Upper lobe of left lung (tissue), 6 donors: ENCODE measurements at regions not wholly inside any gene's neighbourhood (a gene's known extent, or its start where the extent isn't known, plus 50 kb on each side); places are given as distances from the start of the nearest gene placed in this dataset.

Experiments
- ATAC-seq, 2 donors: fragments of 200-7000 bp; cut with Tn5 transposase; one replicate each; pipeline ENCODE4 v1.9.1; 2022; ENCODE audit warnings: mild to moderate bottlenecking in 2 of 2, moderate library complexity in 2 of 2; ENCODE audit not compliant: low FRiP score in 2 of 2
- DNase-seq, 2 donors: peaks; one replicate each; pipeline ENCODE4 v3.0.0-alpha.2; 2019 to 2020
- H3K27ac ChIP-seq, 4 donors: fragments of 200-600 bp; sonication (generic); one replicate each; pipeline ENCODE4 v1.5.1; 2016 to 2019
- H3K27me3 ChIP-seq, 4 donors: fragments of 200-600 bp; sonication (generic); one replicate each; pipeline ENCODE4 v1.5.1; 2017 to 2019
- H3K36me3 ChIP-seq, 4 donors: fragments of 200-600 bp; sonication (generic); one replicate each; pipeline ENCODE4 v1.5.1; 2016 to 2019
- H3K4me1 ChIP-seq, 4 donors: fragments of 200-600 bp; sonication (generic); one replicate each; pipeline ENCODE4 v1.5.1; 2018 to 2019
- H3K4me3 ChIP-seq, 4 donors: fragments of 200-600 bp; sonication (generic); one replicate each; pipeline ENCODE4 v1.5.1; 2017 to 2019; ENCODE audit warnings: mild to moderate bottlenecking in 2 of 4, moderate library complexity in 1 of 4
- H3K9me3 ChIP-seq, 4 donors: fragments of 200-600 bp; sonication (generic); one replicate each; pipeline ENCODE4 v1.5.1; 2018 to 2019
- EP300 ChIP-seq, 4 donors: sonication (generic); formaldehyde crosslinking; IDR thresholded peaks; one replicate each; pipeline ENCODE4 v1.5.1; 2017; ENCODE audit warnings: antibody characterized with exemption in 4 of 4, control low read depth in 2 of 4
- POLR2A ChIP-seq, 4 donors: fragments of 450-650 bp; IDR thresholded peaks; one replicate each; pipeline ENCODE4 v1.5.1; 2016 to 2017; ENCODE audit warnings: antibody characterized with exemption in 4 of 4, mild to moderate bottlenecking in 2 of 4
- POLR2AphosphoS5 ChIP-seq, 2 donors: sonication (generic); formaldehyde crosslinking; IDR thresholded peaks; one replicate each; pipeline ENCODE4 v1.5.1; 2017; ENCODE audit warnings: antibody characterized with exemption in 2 of 2
- WGBS, 2 donors: methylation state at CpG; one replicate each; pipeline ENCODE4 v1.1.5; 2017 to 2018; 5-methylcytosine and 5-hydroxymethylcytosine counted together
- TF ChIP-seq, protein P1 (sequence below), 6 experiments: fragments of 450-650 bp in 4 of 6; fragments of 200-600 bp in 2 of 6; sonication (generic) in 2 of 6; IDR thresholded peaks; one replicate each; pipeline ENCODE4 v1.5.1; 2016 to 2019; ENCODE audit warnings: antibody characterized with exemption in 6 of 6
- donor health status: DM: no; HTN: no; CAD: no; lungs with moderate emphysema.
- donor health status: DM: no; HTN: yes; CAD: no; lungs with severe emphysema.

- Histone ChIP-seq H3K9me3 (no peaks in the 10 kb centered on the region), H3K27ac (no peak overlapping the region), H3K4me3 (no peak overlapping the region), H3K27me3 (no peaks in the 10 kb centered on the region), H3K36me3 (peaks cover 4 to 82% (median 43%) of the 10 kb centered on the region in 4 donors), H3K4me1 (no peaks in the 10 kb centered on the region)
- DNase-seq (peak; percentile 6 to 54), ATAC-seq (no peak)
- TF ChIP-seq EP300 (IDR thresholded peaks at IDR 0.05): no peak
- TF ChIP-seq, protein P1, sequence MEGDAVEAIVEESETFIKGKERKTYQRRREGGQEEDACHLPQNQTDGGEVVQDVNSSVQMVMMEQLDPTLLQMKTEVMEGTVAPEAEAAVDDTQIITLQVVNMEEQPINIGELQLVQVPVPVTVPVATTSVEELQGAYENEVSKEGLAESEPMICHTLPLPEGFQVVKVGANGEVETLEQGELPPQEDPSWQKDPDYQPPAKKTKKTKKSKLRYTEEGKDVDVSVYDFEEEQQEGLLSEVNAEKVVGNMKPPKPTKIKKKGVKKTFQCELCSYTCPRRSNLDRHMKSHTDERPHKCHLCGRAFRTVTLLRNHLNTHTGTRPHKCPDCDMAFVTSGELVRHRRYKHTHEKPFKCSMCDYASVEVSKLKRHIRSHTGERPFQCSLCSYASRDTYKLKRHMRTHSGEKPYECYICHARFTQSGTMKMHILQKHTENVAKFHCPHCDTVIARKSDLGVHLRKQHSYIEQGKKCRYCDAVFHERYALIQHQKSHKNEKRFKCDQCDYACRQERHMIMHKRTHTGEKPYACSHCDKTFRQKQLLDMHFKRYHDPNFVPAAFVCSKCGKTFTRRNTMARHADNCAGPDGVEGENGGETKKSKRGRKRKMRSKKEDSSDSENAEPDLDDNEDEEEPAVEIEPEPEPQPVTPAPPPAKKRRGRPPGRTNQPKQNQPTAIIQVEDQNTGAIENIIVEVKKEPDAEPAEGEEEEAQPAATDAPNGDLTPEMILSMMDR (IDR thresholded peaks at IDR 0.05): no peak
- TF ChIP-seq POLR2A (IDR thresholded peaks at IDR 0.05): no peak
- TF ChIP-seq POLR2AphosphoS5 (IDR thresholded peaks at IDR 0.05): no peak
- 95 to 96% methylated on average over 22 of the region's 22 CpGs for WGBS, 2 donors
Measured at GRCh38 chr22:25353516-25354445, 134.3 kb downstream of the CRYBB2 start.

DNA sequence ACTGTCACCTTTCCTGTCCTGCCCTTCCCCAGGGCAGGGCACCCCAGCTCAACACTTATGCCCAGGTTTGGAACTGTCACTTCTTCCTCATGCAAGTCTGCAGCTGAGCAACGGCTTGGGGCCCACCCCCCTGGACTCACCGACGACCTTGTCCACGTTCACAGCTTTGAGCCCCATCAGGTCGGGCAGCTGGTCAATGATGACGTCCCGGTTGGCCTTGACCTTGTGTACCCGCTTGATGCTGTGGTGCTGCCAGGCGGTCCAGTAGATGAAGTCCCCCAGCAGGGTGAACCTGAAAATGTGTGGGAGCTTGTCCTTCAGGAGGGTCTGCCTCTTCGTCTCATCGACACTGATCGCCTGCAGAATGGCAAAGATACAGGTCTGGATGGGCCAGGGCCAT is 135.0 kb downstream of the CRYBB2 start:
- H3K4me3 ChIP-seq: no peak overlapping the region
- WGBS, 2 donors: 86 to 88% methylated on average over 12 of the region's 12 CpGs
- ATAC-seq: no peak
- no peaks in the 10 kb centered on the region for H3K9me3 ChIP-seq
- H3K27me3 ChIP-seq: no peaks in the 10 kb centered on the region
- no peak for TF ChIP-seq POLR2A (IDR thresholded peaks at IDR 0.05)
- no peak for TF ChIP-seq EP300 (IDR thresholded peaks at IDR 0.05)
- TF ChIP-seq, protein P1 (IDR thresholded peaks at IDR 0.05): no peak
- no peak for TF ChIP-seq POLR2AphosphoS5 (IDR thresholded peaks at IDR 0.05)
- H3K4me1 ChIP-seq: no peaks in the 10 kb centered on the region
- DNase-seq: peak; percentile 13 to 28
- H3K36me3 ChIP-seq: peaks cover 4 to 85% (median 45%) of the 10 kb centered on the region in 4 donors
- no peak overlapping the region for H3K27ac ChIP-seq

GRCh38 chr22:25357132-25357455 is 137.7 kb downstream of the CRYBB2 start:
- DNase-seq: peak in 1 of 2 donors; percentile 46

DNA sequence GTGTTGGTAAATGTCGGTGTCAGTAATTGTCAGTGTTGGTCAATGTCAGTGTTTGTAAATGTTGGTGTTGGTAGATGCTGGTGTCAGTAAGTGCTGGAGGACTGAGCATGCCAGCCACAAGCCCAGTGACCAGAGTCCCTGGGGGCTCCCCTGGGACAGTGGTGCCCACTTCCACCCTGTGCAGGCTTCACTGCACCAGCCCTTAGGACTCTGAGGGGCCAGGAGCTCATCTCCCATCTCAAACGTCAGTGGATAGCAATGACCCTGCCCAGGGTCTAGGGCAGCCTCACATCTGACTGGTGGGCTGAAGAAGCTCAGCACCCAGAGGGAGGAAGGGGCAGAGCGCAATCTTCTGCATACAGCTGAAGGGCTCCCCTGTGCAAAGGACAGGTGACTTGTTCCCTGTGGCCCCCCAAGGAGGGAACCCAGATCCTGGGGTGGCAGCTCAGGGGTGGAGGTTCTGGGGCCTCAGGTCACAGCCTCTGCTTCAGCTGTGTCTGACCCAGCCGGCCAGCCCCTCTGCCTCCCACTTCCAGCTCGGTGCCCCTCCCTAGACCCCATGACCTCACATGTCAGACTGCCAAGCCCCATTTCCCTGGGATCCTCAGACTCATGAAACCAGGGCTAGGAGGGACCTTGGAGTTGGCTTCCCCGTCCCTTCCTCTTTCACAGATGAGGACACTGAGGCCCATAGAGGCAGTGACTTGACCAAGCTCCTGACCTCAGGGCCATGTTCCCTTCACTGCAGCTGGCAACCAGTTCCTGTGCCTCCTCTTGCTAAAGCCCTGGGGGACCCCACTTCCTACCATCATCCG is 138.4 kb downstream of the CRYBB2 start:
- Histone ChIP-seq H3K27me3 (no peaks in the 10 kb centered on the region), H3K4me1 (peaks cover 0 to 7% (median 3%) of the 10 kb centered on the region in 4 donors), H3K4me3 (no peak overlapping the region), H3K9me3 (no peaks in the 10 kb centered on the region), H3K27ac (no peak overlapping the region), H3K36me3 (peaks cover 4 to 63% (median 37%) of the 10 kb centered on the region in 4 donors)
- WGBS, 2 donors: 90 to 93% methylated on average over 5 to 7 of the region's 7 CpGs
- DNase-seq (no peak), ATAC-seq (no peak)
- TF ChIP-seq POLR2AphosphoS5 (IDR thresholded peaks at IDR 0.05) (no peak), EP300 (IDR thresholded peaks at IDR 0.05) (no peak), POLR2A (IDR thresholded peaks at IDR 0.05) (no peak)
- TF ChIP-seq, protein P1 (IDR thresholded peaks at IDR 0.05): no peak

More at GRCh38 chr22:25357132-25357455, 137.7 kb downstream of the CRYBB2 start:
- Histone ChIP-seq H3K27ac (no peak overlapping the region), H3K27me3 (no peaks in the 10 kb centered on the region), H3K9me3 (no peaks in the 10 kb centered on the region), H3K36me3 (peaks cover 4 to 68% (median 39%) of the 10 kb centered on the region in 4 donors), H3K4me3 (no peak overlapping the region), H3K4me1 (peaks cover 0 to 3% (median under 1%) of the 10 kb centered on the region in 4 donors)
- TF ChIP-seq EP300 (IDR thresholded peaks at IDR 0.05) (no peak), POLR2A (IDR thresholded peaks at IDR 0.05) (no peak), POLR2AphosphoS5 (IDR thresholded peaks at IDR 0.05) (no peak)
- TF ChIP-seq, protein P1 (IDR thresholded peaks at IDR 0.05): no peak
- WGBS, 2 donors: 86 to 96% methylated on average over 7 to 10 of the region's 10 CpGs
- ATAC-seq: no peak
